ENCODE measurements at regions not wholly inside any gene's neighbourhood (a gene's known extent, or its start where the extent isn't known, plus 50 kb on each side); places are given as distances from the start of the nearest gene placed in this dataset.

- TF ChIP-seq CTCF (IDR thresholded peaks at IDR 0.05) (no peak), POLR2AphosphoS5 (IDR thresholded peaks at IDR 0.05) (no peak)
These were observed 105.4 kb upstream of the DIAPH2 start for GRCh38 chrX:96579252-96579651.
